ENCODE measurements at regions not wholly inside any gene's neighbourhood (a gene's known extent, or its start where the extent isn't known, plus 50 kb on each side); places are given as distances from the start of the nearest gene placed in this dataset.

DNA sequence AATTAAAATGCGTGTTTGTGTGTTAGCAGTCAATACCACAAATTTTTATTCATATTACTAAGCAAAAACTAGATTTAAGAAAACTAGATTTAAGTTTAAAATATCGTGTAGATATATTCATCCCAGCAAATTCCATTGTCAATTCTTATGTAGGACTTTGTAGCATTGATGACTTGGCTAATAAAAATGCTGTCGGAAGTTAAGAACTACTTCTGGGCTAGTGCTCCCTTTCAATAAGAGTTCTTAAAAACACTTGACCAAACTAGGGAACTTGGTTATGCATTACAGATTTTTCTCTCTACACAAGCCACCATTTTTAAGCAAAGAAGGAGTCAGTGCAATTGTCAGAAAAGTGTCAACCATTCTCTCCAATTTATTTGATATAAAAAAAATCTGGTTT is 68.7 kb upstream of the RAD23B start:
- Histone ChIP-seq H3K4me3 (ENCODE audit: low read length) (no peak overlapping the region), H3K9me3 (ENCODE audit: control insufficient read depth in 1 of 2, insufficient read depth in 1 of 2, low read length in 2 of 2) (no peaks in the 10 kb centered on the region), H3K27me3 (ENCODE audit: control insufficient read depth in 1 of 2, insufficient read depth in 2 of 2, low read length in 2 of 2) (no peaks in the 10 kb centered on the region), H3K36me3 (ENCODE audit: insufficient read depth, low read length) (no peaks in the 10 kb centered on the region), H3K27ac (ENCODE audit: low read depth in 1 of 2, low read length in 2 of 2) (no peak overlapping the region), H3K4me1 (ENCODE audit: insufficient read depth, low read length) (peaks cover 4% of the 10 kb centered on the region)
- H3K9me3 Mint-ChIP-seq, result no peaks in the 10 kb centered on the region
- no peak overlapping the region for H3K27ac Mint-ChIP-seq
- TF ChIP-seq, protein P1, sequence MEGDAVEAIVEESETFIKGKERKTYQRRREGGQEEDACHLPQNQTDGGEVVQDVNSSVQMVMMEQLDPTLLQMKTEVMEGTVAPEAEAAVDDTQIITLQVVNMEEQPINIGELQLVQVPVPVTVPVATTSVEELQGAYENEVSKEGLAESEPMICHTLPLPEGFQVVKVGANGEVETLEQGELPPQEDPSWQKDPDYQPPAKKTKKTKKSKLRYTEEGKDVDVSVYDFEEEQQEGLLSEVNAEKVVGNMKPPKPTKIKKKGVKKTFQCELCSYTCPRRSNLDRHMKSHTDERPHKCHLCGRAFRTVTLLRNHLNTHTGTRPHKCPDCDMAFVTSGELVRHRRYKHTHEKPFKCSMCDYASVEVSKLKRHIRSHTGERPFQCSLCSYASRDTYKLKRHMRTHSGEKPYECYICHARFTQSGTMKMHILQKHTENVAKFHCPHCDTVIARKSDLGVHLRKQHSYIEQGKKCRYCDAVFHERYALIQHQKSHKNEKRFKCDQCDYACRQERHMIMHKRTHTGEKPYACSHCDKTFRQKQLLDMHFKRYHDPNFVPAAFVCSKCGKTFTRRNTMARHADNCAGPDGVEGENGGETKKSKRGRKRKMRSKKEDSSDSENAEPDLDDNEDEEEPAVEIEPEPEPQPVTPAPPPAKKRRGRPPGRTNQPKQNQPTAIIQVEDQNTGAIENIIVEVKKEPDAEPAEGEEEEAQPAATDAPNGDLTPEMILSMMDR (IDR thresholded peaks at IDR 0.05), result no peak
- ChIA-PET POLR2A (no interaction called here), CTCF (no interaction called here)
- intact Hi-C loops (cut with DNase I, micrococcal nuclease), result no loop called here
- no peaks in the 10 kb centered on the region for H3K4me1 Mint-ChIP-seq (ENCODE audit: low read depth)
- H3K4me3 Mint-ChIP-seq, result no peak overlapping the region
- H3K36me3 Mint-ChIP-seq (ENCODE audit: low read depth), result no peaks in the 10 kb centered on the region
- DNase-seq (no peak), ATAC-seq (ENCODE audit: poor library complexity) (no peak)
- peaks cover 5% of the 10 kb centered on the region for H3K27me3 Mint-ChIP-seq

DNA sequence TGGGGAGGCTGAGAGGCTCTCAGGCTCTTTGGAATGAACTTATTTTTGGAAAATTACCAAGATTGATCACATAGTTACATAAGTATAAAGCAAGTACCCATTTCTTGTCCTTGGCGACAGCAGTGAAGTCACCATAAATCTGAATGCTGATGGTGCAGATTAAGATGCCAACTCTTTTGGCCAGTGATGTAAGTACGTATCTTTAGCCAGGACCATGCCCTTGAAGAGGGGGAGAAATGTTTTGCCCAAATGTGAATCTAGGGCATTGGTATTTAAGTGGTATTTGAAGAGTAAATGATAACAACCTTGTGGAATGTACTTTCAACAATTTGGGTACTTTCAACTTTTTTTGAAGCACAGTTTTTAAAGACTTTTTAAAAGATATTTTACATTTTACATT is 68.2 kb upstream of the RAD23B start:
- DNase-seq (no peak), ATAC-seq (ENCODE audit: poor library complexity) (no peak)
- POLR2A ChIA-PET, result no interaction called here
- Histone ChIP-seq H3K27me3 (ENCODE audit: control insufficient read depth in 1 of 2, insufficient read depth in 2 of 2, low read length in 2 of 2) (no peaks in the 10 kb centered on the region), H3K27ac (ENCODE audit: low read depth in 1 of 2, low read length in 2 of 2) (no peak overlapping the region), H3K4me1 (ENCODE audit: insufficient read depth, low read length) (peaks cover 4% of the 10 kb centered on the region), H3K4me3 (ENCODE audit: low read length) (no peak overlapping the region), H3K36me3 (ENCODE audit: insufficient read depth, low read length) (no peaks in the 10 kb centered on the region), H3K9me3 (ENCODE audit: control insufficient read depth in 1 of 2, insufficient read depth in 1 of 2, low read length in 2 of 2) (no peaks in the 10 kb centered on the region)
- Mint-ChIP-seq H3K27me3 (peaks cover 2% of the 10 kb centered on the region), H3K9me3 (no peaks in the 10 kb centered on the region), H3K27ac (no peak overlapping the region), H3K4me1 (ENCODE audit: low read depth) (no peaks in the 10 kb centered on the region), H3K4me3 (no peak overlapping the region), H3K36me3 (ENCODE audit: low read depth) (no peaks in the 10 kb centered on the region)
- intact Hi-C loops (cut with DNase I, micrococcal nuclease), result no loop called here
- CTCF ChIA-PET, result no interaction called here
- TF ChIP-seq, protein P1 (IDR thresholded peaks at IDR 0.05), result no peak

DNA sequence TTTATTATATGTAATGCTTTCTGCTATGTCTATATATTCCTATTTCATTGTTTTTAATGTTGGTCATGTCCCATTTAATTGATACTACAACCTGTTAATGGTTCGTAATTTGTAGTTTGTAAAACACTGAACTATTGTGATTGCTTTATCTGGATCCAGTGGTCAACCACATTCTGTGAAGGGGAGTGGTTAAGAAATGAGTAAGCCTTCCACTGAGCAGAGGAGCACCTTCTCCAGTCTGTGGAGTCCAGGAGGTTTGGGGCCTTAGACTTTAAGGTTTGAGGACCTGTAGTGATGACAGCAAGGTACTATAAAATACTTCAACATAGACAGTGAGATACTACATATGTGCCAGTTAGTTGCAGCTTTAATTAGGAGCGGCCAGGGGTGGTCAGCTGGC is 67.7 kb upstream of the RAD23B start:
- Mint-ChIP-seq H3K4me1 (ENCODE audit: low read depth) (no peaks in the 10 kb centered on the region), H3K4me3 (no peak overlapping the region), H3K36me3 (ENCODE audit: low read depth) (no peaks in the 10 kb centered on the region), H3K9me3 (no peaks in the 10 kb centered on the region), H3K27me3 (no peaks in the 10 kb centered on the region), H3K27ac (no peak overlapping the region)
- ATAC-seq (ENCODE audit: poor library complexity) (no peak), DNase-seq (no peak)
- intact Hi-C loops (cut with DNase I, micrococcal nuclease), result no loop called here
- ChIA-PET POLR2A (no interaction called here), CTCF (no interaction called here)
- Histone ChIP-seq H3K27ac (ENCODE audit: low read depth in 1 of 2, low read length in 2 of 2) (no peak overlapping the region), H3K9me3 (ENCODE audit: control insufficient read depth in 1 of 2, insufficient read depth in 1 of 2, low read length in 2 of 2) (no peaks in the 10 kb centered on the region), H3K36me3 (ENCODE audit: insufficient read depth, low read length) (no peaks in the 10 kb centered on the region), H3K4me1 (ENCODE audit: insufficient read depth, low read length) (peaks cover 4% of the 10 kb centered on the region), H3K4me3 (ENCODE audit: low read length) (no peak overlapping the region), H3K27me3 (ENCODE audit: control insufficient read depth in 1 of 2, insufficient read depth in 2 of 2, low read length in 2 of 2) (no peaks in the 10 kb centered on the region)
- TF ChIP-seq, protein P1 (IDR thresholded peaks at IDR 0.05), result no peak
